NCI-H82 treated with DMSO at 0.1 percent for 48 hours (cell line): ENCODE measurements at regions not wholly inside any gene's neighbourhood (a gene's known extent, or its start where the extent isn't known, plus 50 kb on each side); places are given as distances from the start of the nearest gene placed in this dataset.
"Not testable (repeated sequence)": the region's sequence is repeated elsewhere in the genome, so short reads cannot be mapped to it uniquely, and the experiment has no call there.

Source experiments
- DNase-seq: peaks from one replicate; lab custom pipeline; 2025; ENCODE audit not compliant: unreplicated experiment; lab: John Stamatoyannopoulos, UW

DNA sequence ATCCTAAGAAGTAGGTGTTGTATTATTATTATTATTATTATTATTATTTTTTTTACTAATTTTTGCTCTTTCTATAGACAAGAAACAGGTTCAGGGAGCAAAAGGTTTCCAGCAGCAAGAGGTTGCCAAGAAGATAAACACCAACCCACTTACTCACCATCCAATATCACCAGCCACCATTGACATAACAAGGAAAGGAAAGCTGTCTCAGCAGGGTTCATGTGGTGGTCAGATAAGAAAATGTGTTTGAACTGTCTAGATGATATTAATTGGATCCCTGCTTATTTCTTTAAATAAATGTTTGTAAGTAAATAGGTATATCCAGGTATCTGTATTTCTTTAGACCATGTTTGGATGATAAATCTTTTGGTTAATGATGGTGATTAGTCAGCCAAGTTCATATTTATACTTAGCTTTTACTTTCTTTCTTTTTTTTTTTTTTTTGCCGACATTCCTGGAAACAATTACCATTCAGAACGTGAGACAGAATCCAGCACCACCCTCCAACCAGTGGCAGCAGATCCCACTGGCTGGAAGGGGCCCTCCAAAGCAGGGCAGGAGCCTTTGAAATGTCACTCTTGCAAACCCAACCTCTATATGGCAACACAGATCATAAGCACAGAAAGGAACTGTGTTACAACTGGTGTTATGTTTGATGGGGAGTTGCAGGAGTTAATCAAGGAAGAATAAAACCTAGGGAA lies 139.2 kb upstream of the ECI2 start:
- no peak for DNase-seq

GRCh38 chr6:4272996-4273395 lies 137.6 kb upstream of the ECI2 start:
- no peak for DNase-seq

DNA sequence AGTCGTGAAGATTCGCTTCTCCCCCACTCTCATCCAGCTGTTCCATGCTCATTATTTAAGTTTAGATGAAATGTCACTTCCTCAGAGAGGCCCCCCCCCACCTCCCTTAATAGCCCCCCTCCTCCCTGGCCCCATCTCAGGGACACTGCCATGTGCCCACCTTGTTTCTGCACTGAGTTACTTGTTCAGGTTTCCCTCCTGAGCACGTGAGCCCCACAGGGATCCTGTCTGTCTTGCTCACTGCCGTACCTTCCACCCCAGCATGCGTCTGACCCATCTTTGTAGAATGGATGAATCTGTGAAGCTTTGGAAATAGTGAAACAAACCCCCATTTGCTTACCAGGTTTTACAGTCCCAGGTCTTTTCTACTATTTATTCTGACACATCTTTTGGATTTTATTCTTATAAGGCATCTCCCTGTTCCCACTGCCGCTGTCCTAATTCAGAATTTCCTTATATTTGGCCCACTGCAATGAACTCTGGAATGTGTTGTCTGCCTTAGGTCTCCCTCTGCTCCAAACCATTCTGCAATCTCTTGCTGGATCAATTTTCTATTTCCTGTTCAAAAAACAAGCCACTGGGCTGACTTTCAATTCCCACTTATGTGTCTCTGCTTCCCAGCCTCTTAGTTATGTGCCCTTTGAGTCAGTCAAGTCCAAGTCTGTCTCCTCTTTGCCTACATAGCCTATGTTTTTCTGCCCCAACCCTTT lies 136.5 kb upstream of the ECI2 start:
- no peak for DNase-seq

DNA sequence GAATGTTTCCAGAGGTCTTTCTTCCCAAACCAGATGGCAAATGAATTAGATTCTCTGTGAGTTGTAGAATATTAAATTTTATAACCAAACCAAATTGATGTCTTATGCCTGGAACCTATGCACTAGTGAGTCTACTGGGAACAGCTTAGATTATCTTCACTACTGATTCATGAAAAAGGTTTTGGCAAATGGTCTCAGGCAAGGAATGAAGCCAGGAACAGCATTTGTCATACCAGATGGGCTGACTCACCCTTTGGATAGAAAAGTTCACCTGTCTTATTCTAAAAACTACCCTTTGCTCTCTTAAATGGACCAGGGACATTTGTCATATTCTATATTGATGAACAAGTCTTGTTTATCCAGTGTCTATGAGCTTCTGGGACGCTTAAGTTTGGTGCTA lies 135.4 kb upstream of the ECI2 start:
- DNase-seq: no peak

DNA sequence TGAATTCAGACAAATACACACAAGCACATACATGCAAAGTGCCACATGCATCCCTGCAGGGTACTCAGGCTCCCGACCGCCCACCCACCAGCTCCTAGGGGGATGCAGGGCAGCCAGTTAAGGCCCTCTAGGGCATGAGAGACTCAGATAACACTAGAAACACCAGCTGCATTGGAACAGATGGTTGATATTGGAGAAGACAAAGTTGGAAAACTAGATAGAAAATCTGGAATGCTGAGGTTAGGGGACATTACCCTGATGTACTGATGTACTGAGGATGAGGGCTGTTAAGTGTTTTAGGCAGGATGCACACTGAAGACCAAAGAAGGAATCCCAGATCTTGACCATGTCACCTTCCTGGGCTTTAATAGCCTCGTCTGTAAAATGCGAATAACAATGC lies 134.6 kb upstream of the ECI2 start:
- DNase-seq: no peak

DNA sequence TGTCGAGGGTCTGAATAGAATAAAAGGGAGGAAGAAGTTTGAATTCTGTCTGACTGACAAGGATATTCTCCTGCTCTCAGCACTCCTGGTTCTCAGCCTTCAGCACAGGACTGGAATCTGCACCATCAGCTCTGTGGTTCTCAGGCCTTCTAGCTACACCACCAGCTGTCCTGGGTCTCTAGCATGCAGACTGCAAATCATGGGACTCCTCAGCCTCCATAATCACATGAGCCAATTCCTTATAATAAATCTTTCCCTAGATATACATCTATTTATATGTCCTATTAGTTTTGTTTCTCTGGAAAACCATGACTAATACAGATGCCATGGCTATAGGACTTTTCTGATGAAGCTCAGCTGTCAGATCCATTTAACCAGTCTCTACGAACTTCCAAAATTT lies 132.8 kb upstream of the ECI2 start:
- DNase-seq: no peak

- DNase-seq: no peak
Measured at GRCh38 chr6:4265740-4266139, 130.4 kb upstream of the ECI2 start.

DNA sequence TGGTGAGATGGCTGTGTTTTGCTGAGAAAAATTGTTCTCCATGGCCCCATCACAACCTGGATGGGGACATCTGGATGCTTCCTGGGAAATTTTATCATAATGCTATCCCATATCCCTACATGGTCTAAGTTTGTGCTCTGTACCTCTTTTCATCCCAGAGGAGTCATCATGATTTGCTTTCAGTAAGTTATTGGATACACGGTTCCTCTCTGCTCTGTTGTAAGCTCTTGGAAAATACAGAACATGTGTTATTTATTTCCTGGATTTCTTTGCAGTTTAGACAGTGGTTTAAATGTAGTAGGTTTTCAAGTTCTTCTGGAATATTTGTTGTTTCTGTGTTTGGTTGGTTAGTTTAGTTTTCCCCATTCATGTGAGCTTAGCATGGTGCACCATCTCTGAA lies 129.2 kb upstream of the ECI2 start:
- no peak for DNase-seq

- DNase-seq: no peak
Measured at GRCh38 chr6:4264081-4264480, 128.7 kb upstream of the ECI2 start.

GRCh38 chr6:4262526-4262925 lies 127.2 kb upstream of the ECI2 start:
- DNase-seq: no peak

DNA sequence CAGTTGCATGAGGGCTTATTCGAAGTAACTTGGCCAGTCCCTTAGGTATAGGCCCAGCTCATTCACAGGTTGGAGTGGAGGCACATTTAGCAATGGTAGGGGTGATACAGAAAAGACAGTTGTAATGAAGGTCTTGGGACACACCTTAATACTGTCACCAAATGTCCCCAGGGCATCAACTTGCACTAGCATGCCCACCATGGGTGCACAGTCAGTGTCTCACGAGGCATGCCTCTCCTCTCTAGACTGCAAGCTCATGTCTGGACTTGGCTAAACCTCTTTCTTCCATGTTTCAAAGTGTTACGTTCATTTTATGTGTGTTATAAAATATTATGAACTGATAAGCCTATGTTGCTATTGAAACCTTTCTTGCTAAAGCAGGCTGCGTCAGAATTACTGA lies 124.0 kb upstream of the ECI2 start:
- no peak for DNase-seq

- DNase-seq: no peak
Measured at GRCh38 chr6:4258733-4259132, 123.4 kb upstream of the ECI2 start.

- no peak for DNase-seq
Measured at GRCh38 chr6:4256969-4257368, 121.6 kb upstream of the ECI2 start.

GRCh38 chr6:4253604-4254231 lies 118.3 kb upstream of the ECI2 start:
- DNase-seq: no peak

GRCh38 chr6:4252445-4252844 lies 117.1 kb upstream of the ECI2 start:
- DNase-seq: not testable (repeated sequence)

DNA sequence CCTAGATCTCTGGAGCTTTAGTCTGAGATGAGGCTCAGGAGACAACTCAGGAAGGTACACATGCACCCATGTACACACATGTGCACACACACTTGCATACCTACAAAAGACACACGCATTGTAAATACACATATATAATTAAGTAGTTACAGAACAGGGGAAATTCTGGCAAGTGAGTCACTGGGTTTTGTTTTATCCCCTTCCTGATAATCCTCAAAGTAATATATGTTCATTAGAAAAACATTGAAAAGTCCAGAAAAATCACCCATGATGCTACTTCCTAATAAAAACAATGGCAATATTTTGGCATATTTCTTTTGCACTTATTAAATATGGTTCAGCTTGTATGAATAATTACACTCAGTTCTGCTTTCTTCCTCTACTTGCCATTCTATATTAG lies 115.3 kb upstream of the ECI2 start:
- DNase-seq: no peak

GRCh38 chr6:4243832-4244231 lies 108.5 kb upstream of the ECI2 start:
- DNase-seq: not testable (repeated sequence)

DNA sequence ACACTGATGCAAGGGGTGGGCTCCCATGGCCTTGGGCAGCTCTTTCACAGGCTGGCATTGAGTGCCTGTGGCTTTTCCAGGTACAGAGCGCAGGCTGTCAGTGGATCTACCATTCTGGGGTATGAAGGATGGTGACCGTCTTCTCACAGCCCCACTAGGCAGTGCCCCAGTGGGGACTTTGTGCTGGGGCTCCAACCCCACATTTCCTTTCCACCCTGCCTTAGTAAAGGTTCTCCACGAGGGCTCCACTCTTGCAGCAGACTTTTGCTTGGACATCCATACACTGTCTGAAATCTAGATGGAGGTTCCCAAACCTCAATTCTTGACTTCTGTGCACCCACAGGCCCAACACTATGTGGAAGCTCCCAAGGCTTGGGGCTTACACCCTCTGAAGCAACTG lies 107.9 kb upstream of the ECI2 start:
- DNase-seq: no peak

DNA sequence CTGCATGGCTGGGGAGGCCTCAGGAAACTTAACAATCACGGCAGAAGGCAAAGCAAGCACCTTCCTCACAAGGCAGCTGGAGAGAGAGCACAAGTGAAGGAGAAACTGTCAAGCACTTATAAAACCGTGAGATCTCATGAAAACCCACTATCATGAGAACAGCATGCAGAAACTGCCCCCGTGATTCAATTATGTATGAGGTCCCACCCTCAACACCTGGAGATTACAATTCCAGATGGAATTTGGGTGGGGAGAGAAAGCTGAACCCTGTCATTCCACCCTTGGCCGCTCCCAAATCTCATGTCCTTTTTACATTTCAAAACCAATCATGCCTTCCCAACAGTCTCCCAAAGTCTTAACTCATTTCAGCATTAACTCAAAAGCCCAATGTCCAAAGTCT lies 107.2 kb upstream of the ECI2 start:
- no peak for DNase-seq

DNA sequence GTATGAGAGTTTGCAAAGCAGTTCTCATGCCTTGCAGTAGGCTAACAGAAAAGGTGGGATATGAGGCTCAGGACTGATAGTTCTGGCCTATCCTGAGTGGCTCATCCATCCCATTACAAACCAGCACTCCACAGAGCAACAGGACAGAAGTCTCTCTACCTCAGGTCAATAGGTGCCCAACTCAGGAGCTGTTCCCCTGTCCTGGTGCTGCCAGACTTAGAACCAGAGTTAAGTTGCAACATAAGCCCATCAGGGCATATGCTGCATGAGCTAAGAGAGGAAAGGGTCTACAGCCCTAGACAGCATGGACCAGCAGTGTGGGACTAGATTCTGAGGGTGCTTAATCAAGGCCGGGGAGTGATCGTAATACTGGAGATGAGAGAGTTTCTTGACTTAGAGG lies 104.8 kb upstream of the ECI2 start:
- no peak for DNase-seq

DNA sequence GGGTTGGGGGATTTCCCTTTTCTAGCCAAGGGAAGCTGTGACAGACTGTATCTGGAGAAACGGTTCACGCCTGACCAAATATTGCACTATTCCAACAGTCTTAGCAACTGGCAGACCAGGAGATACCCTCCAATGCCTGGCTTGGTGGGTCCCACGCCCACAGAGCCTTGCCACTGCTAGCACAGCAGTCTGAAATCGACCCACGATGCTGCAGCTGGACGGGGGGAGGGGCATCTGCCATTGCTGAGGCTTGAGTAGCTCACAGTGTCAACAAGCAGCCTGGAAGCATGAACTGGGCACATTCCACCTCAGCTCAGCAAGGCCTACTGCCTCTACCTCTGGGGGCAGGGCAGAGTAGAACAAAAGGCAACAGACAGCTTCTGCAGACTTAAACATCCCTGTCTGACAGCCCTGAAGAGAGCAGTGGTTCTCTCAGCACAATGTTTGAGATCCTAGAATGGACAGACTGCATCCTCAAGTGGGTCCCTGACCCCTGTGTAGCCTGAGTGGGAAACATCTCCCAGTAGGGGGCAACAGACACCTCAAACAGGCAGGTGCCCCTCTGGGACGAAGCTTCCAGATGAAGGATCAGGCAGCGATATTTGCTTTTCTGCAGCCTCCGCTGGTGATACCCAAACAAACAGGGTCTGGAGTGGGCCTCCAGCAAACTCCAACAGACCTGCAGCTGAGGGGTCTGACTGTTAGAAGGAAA lies 89.9 kb upstream of the ECI2 start:
- no peak for DNase-seq
